Activated CD4-positive, alpha-beta memory T cell treated with anti-CD3 and anti-CD28 coated beads, Interleukin-2, amount 10 ng/mL, durations not matched to agents 7 days and 5 days (primary cell): ENCODE measurements at regions not wholly inside any gene's neighbourhood (a gene's known extent, or its start where the extent isn't known, plus 50 kb on each side); places are given as distances from the start of the nearest gene placed in this dataset.

Experiments used
- CTCF ChIA-PET: fragments of 350-600 bp; sonication (Branson Sonifier 250); formaldehyde crosslinking; loops from one replicate; lab custom pipeline; 2021; ENCODE audit warnings: antibody characterized with exemption, inconsistent platforms; lab: Charles Lee
- POLR2A ChIA-PET: fragments of 350-600 bp; sonication (Branson Sonifier 250); formaldehyde crosslinking; loops from one replicate; lab custom pipeline; 2021; ENCODE audit warnings: antibody characterized with exemption; lab: Charles Lee
- DNase-seq: peaks from one replicate; pipeline ENCODE4 v3.0.0-alpha.2; 2020
- H3K27ac Mint-ChIP-seq: one replicate; pipeline ENCODE4 v1.8.0; 2021; ENCODE audit warnings: mild to moderate bottlenecking, mixed read lengths
- H3K27me3 Mint-ChIP-seq: one replicate; pipeline ENCODE4 v1.8.0; 2021; ENCODE audit warnings: mixed read lengths
- H3K36me3 Mint-ChIP-seq: one replicate; pipeline ENCODE4 v1.8.0; 2021; ENCODE audit warnings: low read depth, mixed read lengths
- H3K4me1 Mint-ChIP-seq: one replicate; pipeline ENCODE4 v1.8.0; 2021; ENCODE audit warnings: mixed read lengths
- H3K4me3 Mint-ChIP-seq: one replicate; pipeline ENCODE4 v1.8.0; 2021; ENCODE audit warnings: mild to moderate bottlenecking, mixed read lengths
- H3K9me3 Mint-ChIP-seq: one replicate; pipeline ENCODE4 v1.8.0; 2021; ENCODE audit warnings: mixed read lengths

DNA sequence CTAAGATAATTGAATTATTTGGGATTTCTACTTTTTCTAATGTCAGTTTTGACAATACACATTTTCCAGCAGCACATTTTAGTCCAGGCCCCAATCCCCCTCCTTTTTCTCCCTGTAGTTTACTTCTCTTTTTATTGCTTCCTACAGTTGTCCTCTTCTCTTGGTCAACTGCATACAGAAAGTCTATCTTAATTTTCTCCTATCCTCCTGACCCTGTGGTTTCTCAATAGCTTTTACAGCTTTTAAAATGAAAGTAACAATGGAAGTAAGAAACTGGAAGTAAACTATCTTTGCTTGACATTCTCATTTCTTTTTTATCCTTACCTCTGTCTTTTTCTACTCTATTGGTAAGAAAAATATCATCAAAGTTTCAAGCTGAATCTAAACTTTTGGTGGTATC is 106.5 kb upstream of the OXGR1 start:
- CTCF ChIA-PET, result interaction anchor here (2.3 kb wide), 1 partner anchor 9 kb away, joined by 15 read pairs; no protein-coding TSS in a partner anchor
- POLR2A ChIA-PET, result no interaction called here
- Mint-ChIP-seq H3K9me3 (no peaks in the 10 kb centered on the region), H3K27ac (no peak overlapping the region), H3K27me3 (peaks cover 15% of the 10 kb centered on the region), H3K36me3 (no peaks in the 10 kb centered on the region), H3K4me1 (peaks cover 10% of the 10 kb centered on the region), H3K4me3 (no peak overlapping the region)
- no peak for DNase-seq

GRCh38 chr13:97101912-97102708 is 107.8 kb upstream of the OXGR1 start:
- ChIA-PET CTCF (interaction anchor here (2.3 kb wide), 1 partner anchor 8 kb away, joined by 15 read pairs; no protein-coding TSS in a partner anchor), POLR2A (no interaction called here)
- Mint-ChIP-seq H3K4me3 (no peak overlapping the region), H3K27ac (no peak overlapping the region), H3K27me3 (peaks cover 11% of the 10 kb centered on the region), H3K36me3 (no peaks in the 10 kb centered on the region), H3K4me1 (peaks cover 10% of the 10 kb centered on the region), H3K9me3 (no peaks in the 10 kb centered on the region)
- no peak for DNase-seq

- no peak for DNase-seq
- Mint-ChIP-seq H3K4me1 (peaks cover 11% of the 10 kb centered on the region), H3K4me3 (no peak overlapping the region), H3K9me3 (no peaks in the 10 kb centered on the region), H3K36me3 (no peaks in the 10 kb centered on the region), H3K27ac (no peak overlapping the region), H3K27me3 (peaks cover 3% of the 10 kb centered on the region)
- ChIA-PET POLR2A (no interaction called here), CTCF (no interaction called here)
These were observed 112.0 kb upstream of the OXGR1 start for GRCh38 chr13:97106323-97106722.

DNA sequence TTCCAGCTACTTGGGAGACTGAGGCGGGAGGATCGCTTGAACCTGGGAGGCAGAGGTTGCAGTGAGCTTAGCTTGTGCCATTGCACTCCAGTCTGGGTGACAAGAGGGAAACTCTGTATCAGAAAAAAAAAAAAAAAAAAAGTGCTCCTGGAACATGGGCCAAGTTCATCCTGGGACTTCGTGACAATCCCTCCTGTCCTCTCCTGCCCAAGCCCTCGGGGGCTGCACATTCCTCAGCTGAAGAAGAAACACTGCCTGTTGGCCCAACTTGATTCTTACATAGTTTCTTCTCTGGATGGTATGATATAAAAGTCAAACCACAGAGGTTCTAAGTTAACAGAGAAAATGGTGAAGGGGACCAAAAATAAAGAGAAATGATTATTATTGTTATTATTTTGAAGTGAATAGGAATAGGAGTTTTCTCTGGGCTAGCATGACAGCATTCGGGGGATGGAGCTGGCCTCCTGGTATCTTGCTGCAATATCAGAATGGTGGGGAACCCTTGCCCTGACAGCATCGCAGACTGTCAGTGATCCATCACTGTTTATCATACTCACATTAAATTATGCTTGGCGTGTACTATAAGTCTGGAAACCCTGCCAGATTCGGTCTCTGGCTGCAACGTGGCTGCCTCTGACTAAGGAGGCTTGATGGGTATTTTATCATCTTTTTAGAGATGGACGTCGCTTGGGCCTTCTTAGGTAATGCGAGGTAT is 113.7 kb upstream of the OXGR1 start:
- Mint-ChIP-seq H3K27me3 (peaks cover 3% of the 10 kb centered on the region), H3K9me3 (no peaks in the 10 kb centered on the region), H3K27ac (no peak overlapping the region), H3K4me3 (no peak overlapping the region), H3K36me3 (no peaks in the 10 kb centered on the region), H3K4me1 (peaks cover 7% of the 10 kb centered on the region)
- POLR2A ChIA-PET, result interaction anchor here (1.0 kb wide), 1 partner anchor 116 kb away, joined by 3 read pairs; no protein-coding TSS in a partner anchor
- DNase-seq, result no peak
- CTCF ChIA-PET, result interaction anchor here (0.7 to 7.4 kb wide), 7 partner anchors 103 to 258 kb away, joined by 3 to 130 read pairs (median 17); no protein-coding TSS in a partner anchor

- Mint-ChIP-seq H3K9me3 (no peaks in the 10 kb centered on the region), H3K4me3 (no peak overlapping the region), H3K27me3 (peaks cover 4% of the 10 kb centered on the region), H3K27ac (no peak overlapping the region), H3K36me3 (no peaks in the 10 kb centered on the region), H3K4me1 (peaks cover 7% of the 10 kb centered on the region)
- no peak for DNase-seq
- POLR2A ChIA-PET, result interaction anchor here (1.0 kb wide), 1 partner anchor 115 kb away, joined by 3 read pairs; no protein-coding TSS in a partner anchor
- CTCF ChIA-PET, result interaction anchor here (0.7 to 7.4 kb wide), 12 partner anchors 9 to 288 kb away, joined by 3 to 130 read pairs (median 8); partner anchors contain the start of gene MBNL2
These were observed 113.6 kb upstream of the MBNL2 start for GRCh38 chr13:97108530-97108900.

DNA sequence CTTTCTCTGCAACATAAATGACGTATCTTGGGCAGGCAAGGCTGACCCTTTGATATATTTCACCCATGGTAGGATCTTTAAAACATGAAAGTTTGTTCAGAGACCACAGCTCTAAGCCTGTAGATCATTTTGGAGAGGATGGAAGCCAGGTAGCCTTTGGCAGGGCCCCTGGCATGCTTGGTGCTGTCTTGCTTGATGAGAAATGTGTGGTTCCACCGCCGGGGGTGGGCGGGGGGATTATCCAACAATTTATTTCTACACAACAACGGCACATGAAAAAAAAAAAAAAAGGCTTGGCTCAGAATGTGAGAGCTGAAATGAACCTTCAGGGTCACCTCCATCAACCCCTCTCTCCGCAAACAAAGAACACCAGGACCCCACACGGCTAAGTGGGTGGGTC is 112.9 kb upstream of the MBNL2 start:
- ChIA-PET POLR2A (interaction anchor here (1.2 to 1.4 kb wide), 2 partner anchors 116 to 260 kb away, joined by 3 to 4 read pairs; no protein-coding TSS in a partner anchor), CTCF (interaction anchor here (0.7 to 7.4 kb wide), 33 partner anchors 8 to 323 kb away, joined by 3 to 130 read pairs (median 7); partner anchors contain the start of genes MBNL2 and RAP2A)
- H3K4me3 Mint-ChIP-seq, result no peak overlapping the region
- H3K27me3 Mint-ChIP-seq, result peaks cover 8% of the 10 kb centered on the region
- H3K4me1 Mint-ChIP-seq, result peaks cover 7% of the 10 kb centered on the region
- no peaks in the 10 kb centered on the region for H3K9me3 Mint-ChIP-seq
- DNase-seq, result no peak
- no peaks in the 10 kb centered on the region for H3K36me3 Mint-ChIP-seq
- H3K27ac Mint-ChIP-seq, result no peak overlapping the region

- no peaks in the 10 kb centered on the region for H3K36me3 Mint-ChIP-seq
- no peak overlapping the region for H3K27ac Mint-ChIP-seq
- H3K4me1 Mint-ChIP-seq, result peaks cover 7% of the 10 kb centered on the region
- no peaks in the 10 kb centered on the region for H3K9me3 Mint-ChIP-seq
- CTCF ChIA-PET, result interaction anchor here (0.5 to 7.4 kb wide), 42 partner anchors 8 to 323 kb away, joined by 3 to 130 read pairs (median 5); partner anchors contain the start of genes MBNL2 and RAP2A
- POLR2A ChIA-PET, result interaction anchor here (0.6 to 1.4 kb wide), 3 partner anchors 115 to 259 kb away, joined by 3 to 4 read pairs (median 3); no protein-coding TSS in a partner anchor
- DNase-seq, result peak; percentile 79
- H3K4me3 Mint-ChIP-seq, result no peak overlapping the region
- peaks cover 8% of the 10 kb centered on the region for H3K27me3 Mint-ChIP-seq
These were observed 112.2 kb upstream of the MBNL2 start for GRCh38 chr13:97109841-97110492.

DNA sequence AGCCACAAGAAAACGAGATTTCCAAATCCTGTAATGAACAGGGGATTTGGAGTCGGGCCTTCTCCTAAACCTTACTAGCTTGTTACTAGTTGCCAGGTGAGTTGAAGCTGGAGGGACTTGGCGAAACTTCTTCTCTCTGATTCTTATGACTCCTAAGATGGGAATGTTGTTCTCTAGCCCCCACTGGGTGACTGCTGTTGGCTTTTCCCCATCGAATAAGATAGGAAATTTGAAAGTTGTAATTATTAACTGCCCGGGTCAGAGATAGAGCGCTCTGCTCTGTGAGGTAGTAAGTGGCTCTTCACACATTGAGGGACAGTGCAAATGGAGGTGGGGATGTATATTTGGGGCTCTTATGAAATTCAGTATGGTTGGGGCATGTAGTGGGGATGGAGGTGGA is 111.2 kb upstream of the MBNL2 start:
- ChIA-PET CTCF (interaction anchor here (0.6 to 7.4 kb wide), 17 partner anchors 10 to 322 kb away, joined by 3 to 130 read pairs (median 5); partner anchors contain the start of gene RAP2A), POLR2A (no interaction called here)
- DNase-seq, result no peak
- no peak overlapping the region for H3K27ac Mint-ChIP-seq
- H3K4me3 Mint-ChIP-seq, result no peak overlapping the region
- H3K4me1 Mint-ChIP-seq, result peaks cover 7% of the 10 kb centered on the region
- no peaks in the 10 kb centered on the region for H3K36me3 Mint-ChIP-seq
- H3K27me3 Mint-ChIP-seq, result peaks cover 14% of the 10 kb centered on the region
- no peaks in the 10 kb centered on the region for H3K9me3 Mint-ChIP-seq

GRCh38 chr13:97111756-97112155 is 110.4 kb upstream of the MBNL2 start:
- ChIA-PET CTCF (interaction anchor here (0.6 to 7.4 kb wide), 7 partner anchors 14 to 257 kb away, joined by 3 to 130 read pairs (median 4); no protein-coding TSS in a partner anchor), POLR2A (no interaction called here)
- Mint-ChIP-seq H3K36me3 (no peaks in the 10 kb centered on the region), H3K27ac (no peak overlapping the region), H3K4me1 (peaks cover 9% of the 10 kb centered on the region), H3K9me3 (no peaks in the 10 kb centered on the region), H3K27me3 (peaks cover 14% of the 10 kb centered on the region), H3K4me3 (no peak overlapping the region)
- no peak for DNase-seq

DNA sequence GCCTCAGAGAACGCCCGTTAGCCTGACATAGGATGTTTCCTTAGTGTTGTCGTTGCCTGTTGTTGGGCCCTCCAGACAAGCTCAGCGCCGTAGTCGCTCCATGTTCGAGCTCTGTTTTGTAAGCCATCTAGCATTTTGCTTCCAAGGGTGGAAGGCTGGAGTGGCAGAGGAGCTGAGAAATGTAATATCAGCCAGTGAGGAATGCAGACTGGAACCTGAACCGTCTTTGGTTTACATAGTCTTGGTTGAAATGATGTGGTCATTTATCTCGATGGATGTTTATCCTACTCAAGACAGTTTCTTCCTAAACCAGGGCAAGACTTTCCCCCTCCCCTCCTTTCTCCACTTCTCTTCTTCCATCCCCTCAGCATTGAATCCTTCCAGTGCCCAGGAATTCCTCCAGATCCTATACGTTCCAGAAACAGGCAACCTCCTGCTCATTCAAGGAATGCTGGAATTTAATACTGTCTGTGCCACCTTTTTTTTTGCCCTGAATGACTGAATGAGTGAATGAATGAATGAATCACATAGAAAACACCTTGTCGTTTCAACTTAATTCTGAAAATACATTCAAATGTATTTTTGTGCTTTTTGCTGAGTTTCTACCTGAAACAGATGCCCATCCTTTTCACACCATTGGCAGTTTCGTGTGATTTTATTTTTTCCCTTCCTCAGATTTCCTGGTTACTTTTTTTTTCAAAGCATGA is 109.5 kb upstream of the MBNL2 start:
- no peak for DNase-seq
- Mint-ChIP-seq H3K36me3 (no peaks in the 10 kb centered on the region), H3K27ac (no peak overlapping the region), H3K9me3 (no peaks in the 10 kb centered on the region), H3K27me3 (peaks cover 14% of the 10 kb centered on the region), H3K4me1 (peaks cover 9% of the 10 kb centered on the region), H3K4me3 (no peak overlapping the region)
- CTCF ChIA-PET, result interaction anchor here (0.6 to 7.4 kb wide), 5 partner anchors 230 to 1572 kb away, joined by 3 to 130 read pairs (median 5); no protein-coding TSS in a partner anchor
- POLR2A ChIA-PET, result no interaction called here

DNA sequence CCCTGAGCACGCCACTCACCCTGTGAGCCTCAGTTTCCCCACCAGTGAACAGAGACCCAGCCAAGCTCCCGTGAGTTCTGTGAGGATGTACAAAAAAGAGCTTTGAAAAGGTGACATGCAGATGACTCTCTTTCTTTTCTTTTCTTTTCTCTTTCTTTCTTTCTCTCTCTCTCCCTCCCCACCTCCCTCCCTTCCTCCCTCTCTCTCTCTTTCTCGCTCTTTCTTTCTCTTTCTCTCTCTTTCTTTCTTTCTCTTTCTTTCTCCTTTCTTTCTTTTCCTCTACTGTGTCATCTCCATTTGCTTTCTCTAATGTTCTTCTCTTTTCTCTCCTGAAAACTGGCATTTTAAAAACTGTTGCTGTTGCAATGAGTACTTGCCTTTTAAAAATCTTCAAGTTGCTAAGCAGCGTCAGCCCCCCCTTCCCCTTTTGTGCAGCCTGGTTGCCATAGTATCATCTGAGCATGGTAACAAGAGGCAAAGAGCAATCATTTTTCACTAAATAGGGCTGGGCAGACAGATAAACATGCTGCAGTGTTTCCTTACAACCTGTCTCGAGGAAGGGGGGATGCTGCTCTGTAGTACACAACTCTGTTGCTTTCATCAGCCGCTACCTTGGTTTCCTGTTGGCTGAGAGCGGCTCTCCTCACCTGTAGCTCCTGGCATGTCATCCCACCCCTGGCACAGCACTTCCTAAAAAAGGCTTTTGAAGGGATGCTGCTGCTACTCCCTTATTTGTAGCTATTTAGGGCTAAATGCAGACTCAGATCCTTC is 108.7 kb upstream of the MBNL2 start:
- Mint-ChIP-seq H3K27me3 (peaks cover 17% of the 10 kb centered on the region), H3K4me1 (peaks cover 9% of the 10 kb centered on the region), H3K27ac (no peak overlapping the region), H3K9me3 (no peaks in the 10 kb centered on the region), H3K36me3 (no peaks in the 10 kb centered on the region), H3K4me3 (no peak overlapping the region)
- ChIA-PET CTCF (interaction anchor here (0.6 to 7.4 kb wide), 2 partner anchors 246 to 1571 kb away, joined by 5 to 130 read pairs; no protein-coding TSS in a partner anchor), POLR2A (no interaction called here)
- DNase-seq, result no peak
